ENCODE measurements at regions not wholly inside any gene's neighbourhood (a gene's known extent, or its start where the extent isn't known, plus 50 kb on each side); places are given as distances from the start of the nearest gene placed in this dataset.

DNA sequence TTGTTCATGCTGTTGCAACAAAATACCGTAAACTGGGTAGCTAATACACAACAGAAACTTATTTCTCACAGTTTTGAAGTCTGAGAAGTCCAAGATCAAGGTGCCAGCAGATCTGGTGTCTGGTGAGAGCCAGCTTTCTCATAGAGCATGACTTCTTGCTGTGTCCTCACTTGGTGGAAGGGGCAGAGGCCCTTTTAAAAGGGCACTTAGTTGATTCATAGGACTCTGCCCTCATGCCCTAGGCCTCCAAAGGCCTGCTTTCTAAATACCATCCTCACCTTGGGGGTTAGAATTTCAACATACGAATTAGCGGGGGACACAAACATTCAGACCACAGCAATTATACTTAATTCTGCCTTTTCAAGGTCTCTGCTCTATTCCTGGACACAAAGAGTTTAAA, 52.3 kb upstream of the FDX1 start:
- Mint-ChIP-seq H3K4me3 (ENCODE audit: low read depth) (no peak overlapping the region), H3K27ac (peak overlapping the region; percentile 5), H3K4me1 (ENCODE audit: low read depth) (peaks cover 8% of the 10 kb centered on the region), H3K27me3 (no peaks in the 10 kb centered on the region), H3K36me3 (ENCODE audit: insufficient read depth) (no peaks in the 10 kb centered on the region), H3K9me3 (ENCODE audit: low read depth) (no peaks in the 10 kb centered on the region)
- TF ChIP-seq, protein P1, sequence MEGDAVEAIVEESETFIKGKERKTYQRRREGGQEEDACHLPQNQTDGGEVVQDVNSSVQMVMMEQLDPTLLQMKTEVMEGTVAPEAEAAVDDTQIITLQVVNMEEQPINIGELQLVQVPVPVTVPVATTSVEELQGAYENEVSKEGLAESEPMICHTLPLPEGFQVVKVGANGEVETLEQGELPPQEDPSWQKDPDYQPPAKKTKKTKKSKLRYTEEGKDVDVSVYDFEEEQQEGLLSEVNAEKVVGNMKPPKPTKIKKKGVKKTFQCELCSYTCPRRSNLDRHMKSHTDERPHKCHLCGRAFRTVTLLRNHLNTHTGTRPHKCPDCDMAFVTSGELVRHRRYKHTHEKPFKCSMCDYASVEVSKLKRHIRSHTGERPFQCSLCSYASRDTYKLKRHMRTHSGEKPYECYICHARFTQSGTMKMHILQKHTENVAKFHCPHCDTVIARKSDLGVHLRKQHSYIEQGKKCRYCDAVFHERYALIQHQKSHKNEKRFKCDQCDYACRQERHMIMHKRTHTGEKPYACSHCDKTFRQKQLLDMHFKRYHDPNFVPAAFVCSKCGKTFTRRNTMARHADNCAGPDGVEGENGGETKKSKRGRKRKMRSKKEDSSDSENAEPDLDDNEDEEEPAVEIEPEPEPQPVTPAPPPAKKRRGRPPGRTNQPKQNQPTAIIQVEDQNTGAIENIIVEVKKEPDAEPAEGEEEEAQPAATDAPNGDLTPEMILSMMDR (IDR thresholded peaks at IDR 0.05; ENCODE audit: unreplicated experiment) = no peak
- DNase-seq (ENCODE audit: low spot score, unreplicated experiment) = no peak

- H3K27me3 Mint-ChIP-seq = no peaks in the 10 kb centered on the region
- H3K36me3 Mint-ChIP-seq (ENCODE audit: insufficient read depth) = no peaks in the 10 kb centered on the region
- peak overlapping the region; percentile 29 for H3K27ac Mint-ChIP-seq
- TF ChIP-seq, protein P1 (IDR thresholded peaks at IDR 0.05; ENCODE audit: unreplicated experiment) = no peak
- no peak for DNase-seq (ENCODE audit: low spot score, unreplicated experiment)
- H3K4me3 Mint-ChIP-seq (ENCODE audit: low read depth) = no peak overlapping the region
- H3K9me3 Mint-ChIP-seq (ENCODE audit: low read depth) = no peaks in the 10 kb centered on the region
- peaks cover 8% of the 10 kb centered on the region for H3K4me1 Mint-ChIP-seq (ENCODE audit: low read depth)
Observed at GRCh38 chr11:110379261-110379660, 50.5 kb upstream of the FDX1 start.

GRCh38 chr11:110379936-110380335, 49.8 kb upstream of the FDX1 start:
- no peaks in the 10 kb centered on the region for H3K36me3 Mint-ChIP-seq (ENCODE audit: insufficient read depth)
- H3K4me3 Mint-ChIP-seq (ENCODE audit: low read depth) = no peak overlapping the region
- H3K9me3 Mint-ChIP-seq (ENCODE audit: low read depth) = no peaks in the 10 kb centered on the region
- no peak overlapping the region for H3K27ac Mint-ChIP-seq
- peaks cover 8% of the 10 kb centered on the region for H3K4me1 Mint-ChIP-seq (ENCODE audit: low read depth)
- TF ChIP-seq, protein P1 (IDR thresholded peaks at IDR 0.05; ENCODE audit: unreplicated experiment) = no peak
- no peak for DNase-seq (ENCODE audit: low spot score, unreplicated experiment)
- no peaks in the 10 kb centered on the region for H3K27me3 Mint-ChIP-seq

Data from progenitor cell of endocrine pancreas (in vitro differentiated cells).